Gastroesophageal sphincter (tissue), 4 donors: ENCODE measurements at regions not wholly inside any gene's neighbourhood (a gene's known extent, or its start where the extent isn't known, plus 50 kb on each side); places are given as distances from the start of the nearest gene placed in this dataset.

Experiments
- ATAC-seq: fragments of 150-250 bp; one replicate; pipeline ENCODE4 v1.9.1; 2016; ENCODE audit warnings: mild to moderate bottlenecking, moderate library complexity
- H3K27ac ChIP-seq, 4 donors: fragments of 200-600 bp; sonication (generic) in 3 of 4; 1 replicate in 3 of 4; 2 replicates in 1 of 4; pipeline ENCODE4 v1.5.1; 2016 to 2019
- H3K27me3 ChIP-seq: fragments of 200-600 bp; sonication (generic); one replicate; pipeline ENCODE4 v1.5.1; 2019
- H3K36me3 ChIP-seq, 2 donors: fragments of 200-600 bp; sonication (generic); one replicate each; pipeline ENCODE4 v1.5.1; 2019; ENCODE audit warnings: control low read depth in 1 of 2
- H3K4me1 ChIP-seq, 3 donors: fragments of 200-600 bp; sonication (generic); 1 replicate in 2 of 3; 2 replicates in 1 of 3; pipeline ENCODE4 v1.5.1; 2016 to 2019; ENCODE audit warnings: control low read depth in 2 of 3
- H3K4me3 ChIP-seq, 2 donors: fragments of 200-600 bp; sonication (generic); one replicate each; pipeline ENCODE4 v1.5.1; 2019; ENCODE audit warnings: mild to moderate bottlenecking in 1 of 2, moderate library complexity in 1 of 2
- H3K9me3 ChIP-seq, 3 donors: fragments of 200-600 bp; sonication (generic); one replicate each; pipeline ENCODE4 v1.5.1; 2017 to 2019; ENCODE audit warnings: control low read depth in 2 of 3
- CTCF ChIP-seq, 4 experiments: fragments of 200-600 bp in 2 of 4; fragments of 450-650 bp in 2 of 4; sonication (generic) in 1 of 4; IDR thresholded peaks; one replicate each; pipeline ENCODE4 v1.5.1; 2017 to 2019; ENCODE audit warnings: antibody characterized with exemption in 4 of 4, mild to moderate bottlenecking in 2 of 4, moderate library complexity in 2 of 4
- EP300 ChIP-seq: sonication (generic); formaldehyde crosslinking; IDR thresholded peaks from one replicate; pipeline ENCODE4 v1.6.1; 2017; ENCODE audit warnings: antibody characterized with exemption, mild to moderate bottlenecking
- POLR2A ChIP-seq, 2 donors: fragments of 450-650 bp; IDR thresholded peaks; one replicate each; pipeline ENCODE4 v1.6.1; 2017; ENCODE audit warnings: antibody characterized with exemption in 2 of 2, mild to moderate bottlenecking in 2 of 2, moderate library complexity in 1 of 2
- POLR2AphosphoS5 ChIP-seq: sonication (generic); formaldehyde crosslinking; IDR thresholded peaks from one replicate; pipeline ENCODE4 v1.6.1; 2017; ENCODE audit warnings: antibody characterized with exemption
- WGBS, 2 donors: methylation state at CpG; one replicate each; pipeline ENCODE4 v1.1.5; 2018; ENCODE audit warnings: low coverage in 1 of 2; 5-methylcytosine and 5-hydroxymethylcytosine counted together

- H3K4me1 ChIP-seq, result peaks cover 0 to 24% (median 0%) of the 10 kb centered on the region in 3 donors
- no peak for ATAC-seq
- TF ChIP-seq CTCF (IDR thresholded peaks at IDR 0.05) (no peak), POLR2AphosphoS5 (no peak), EP300 (no peak), POLR2A (IDR thresholded peaks at IDR 0.05) (no peak)
- H3K27ac ChIP-seq, result peak overlapping the region in 3 of 4 donors; percentile 40 to 74 (median 68)
- no peaks in the 10 kb centered on the region for H3K36me3 ChIP-seq
- WGBS, 2 donors, result 83 to 84% methylated on average over 4 of the region's 4 CpGs
- H3K4me3 ChIP-seq, result no peak overlapping the region
- no peaks in the 10 kb centered on the region for H3K27me3 ChIP-seq
- H3K9me3 ChIP-seq, result no peaks in the 10 kb centered on the region
Measured at GRCh38 chr4:157992948-157993839, 179.6 kb downstream of the GASK1B start.

GRCh38 chr4:157992038-157992705 lies 180.7 kb downstream of the GASK1B start:
- TF ChIP-seq CTCF (IDR thresholded peaks at IDR 0.05) (peak; percentile 58 to 85 (median 74)), EP300 (no peak), POLR2AphosphoS5 (peak; percentile 48)
- Histone ChIP-seq H3K27ac (peak overlapping the region; percentile 40 to 74 (median 59)), H3K9me3 (no peaks in the 10 kb centered on the region), H3K36me3 (no peaks in the 10 kb centered on the region), H3K4me1 (peaks cover 0 to 24% (median 0%) of the 10 kb centered on the region in 3 donors), H3K4me3 (peak overlapping the region; percentile 36 to 44), H3K27me3 (no peaks in the 10 kb centered on the region)
- WGBS, 2 donors, result 7 to 29% methylated on average over 6 of the region's 6 CpGs
- ATAC-seq, result peak; percentile 86

- WGBS, 2 donors, result 89% methylated on average over 2 of the region's 2 CpGs; no CpG with 5 or more reads in 1 of the 2 donors
- Histone ChIP-seq H3K4me3 (no peak overlapping the region), H3K27me3 (no peaks in the 10 kb centered on the region), H3K36me3 (no peaks in the 10 kb centered on the region), H3K9me3 (no peaks in the 10 kb centered on the region), H3K4me1 (peaks cover 0 to 16% (median 0%) of the 10 kb centered on the region in 3 donors), H3K27ac (no peak overlapping the region)
- no peak for TF ChIP-seq CTCF (IDR thresholded peaks at IDR 0.05)
- TF ChIP-seq POLR2A (IDR thresholded peaks at IDR 0.05), result no peak
- no peak for TF ChIP-seq EP300
- no peak for TF ChIP-seq POLR2AphosphoS5
- ATAC-seq, result no peak
Measured at GRCh38 chr4:157988641-157989040, 184.2 kb downstream of the GASK1B start.

GRCh38 chr4:157984285-157984911 lies 188.4 kb downstream of the GASK1B start:
- Histone ChIP-seq H3K4me1 (no peaks in the 10 kb centered on the region), H3K9me3 (no peaks in the 10 kb centered on the region), H3K36me3 (no peaks in the 10 kb centered on the region), H3K27me3 (no peaks in the 10 kb centered on the region), H3K27ac (no peak overlapping the region), H3K4me3 (no peak overlapping the region)
- no peak for ATAC-seq
- TF ChIP-seq CTCF (IDR thresholded peaks at IDR 0.05) (no peak), POLR2AphosphoS5 (no peak), EP300 (no peak), POLR2A (IDR thresholded peaks at IDR 0.05) (no peak)
- 92 to 100% methylated on average over 1 to 4 of the region's 4 CpGs for WGBS, 2 donors
